Ovary (tissue), 7 donors: ENCODE measurements at regions not wholly inside any gene's neighbourhood (a gene's known extent, or its start where the extent isn't known, plus 50 kb on each side); places are given as distances from the start of the nearest gene placed in this dataset.

Experiments used
- DNase-seq, 5 donors: peaks; one replicate each; pipeline ENCODE4 v3.0.0-alpha.2; 2019 to 2020
- H3K27ac ChIP-seq, 2 donors: fragments of 200-600 bp; one replicate each; pipeline versions ENCODE4 v1.5.1 to v1.8.0; 2019 to 2022
- H3K27me3 ChIP-seq: fragments of 200-600 bp; one replicate; pipeline ENCODE4 v1.8.0; 2022
- H3K36me3 ChIP-seq: fragments of 200-600 bp; sonication (generic); one replicate; pipeline ENCODE4 v1.5.1; 2019
- H3K4me1 ChIP-seq: one replicate; pipeline ENCODE4 v1.8.1; 2013; ENCODE audit warnings: mild to moderate bottlenecking, moderate library complexity; ENCODE audit not compliant: insufficient read depth
- H3K4me3 ChIP-seq: fragments of 200-600 bp; sonication (generic); one replicate; pipeline ENCODE4 v1.5.1; 2017
- H3K9me3 ChIP-seq, 2 donors: fragments of 200-600 bp in 1 of 2; sonication (generic) in 1 of 2; one replicate each; pipeline versions ENCODE4 v1.5.1 to v1.8.1; 2013 to 2019; ENCODE audit warnings: mild to moderate bottlenecking in 1 of 2, moderate library complexity in 1 of 2
- CTCF ChIP-seq, 3 donors: fragments of 450-650 bp in 2 of 3; fragments of 200-600 bp in 1 of 3; IDR thresholded peaks; one replicate each; pipeline versions ENCODE4 v1.5.1 to v1.8.0; 2016 to 2022; ENCODE audit warnings: antibody characterized with exemption in 3 of 3, mild to moderate bottlenecking in 1 of 3
- EP300 ChIP-seq: sonication (generic); formaldehyde crosslinking; IDR thresholded peaks from one replicate; pipeline ENCODE4 v1.6.1; 2017; ENCODE audit warnings: antibody characterized with exemption
- POLR2A ChIP-seq: fragments of 450-650 bp; IDR thresholded peaks from one replicate; pipeline ENCODE4 v1.6.1; 2017; ENCODE audit warnings: antibody characterized with exemption, mild to moderate bottlenecking, moderate library complexity
- WGBS, 3 donors: extraction: QIAGEN DNeasy Blood & Tissue Kit in 1 of 3; methylation state at CpG; one replicate each; pipeline versions ENCODE4 v1.1.5 to v1.1.7; 2013 to 2017; 5-methylcytosine and 5-hydroxymethylcytosine counted together
- intact Hi-C, 4 donors: fragments of 100-400 bp; cut with DNase I; formaldehyde crosslinking; loops; one replicate each; pipeline versions ENCODE4 v1.11.0 to v1.15.1; 2022 to 2023
- donor health status: DM: no; HTN: no; CAD: no; lungs with moderate emphysema.
- donor health status: DM: no; HTN: no; CAD: no.
- donor health status: Bipolar disorder and iron deficiency.
- donor health status: DM: no; HTN: no; CAD: no.
- donor health status: DM: yes; HTN: yes; CAD: no.

GRCh38 chr10:105885495-105885894, 1244.4 kb downstream of the SORCS3 start:
- Histone ChIP-seq H3K27me3 (no peaks in the 10 kb centered on the region), H3K9me3 (no peaks in the 10 kb centered on the region), H3K4me1 (no peaks in the 10 kb centered on the region), H3K36me3 (no peaks in the 10 kb centered on the region), H3K4me3 (no peak overlapping the region), H3K27ac (no peak overlapping the region)
- 90 to 94% (median 94%) methylated on average over 2 of the region's 2 CpGs for WGBS, 3 donors
- TF ChIP-seq EP300: no peak
- no peak for TF ChIP-seq POLR2A
- no peak for TF ChIP-seq CTCF (IDR thresholded peaks at IDR 0.05)
- no peak for DNase-seq
- intact Hi-C loops: no loop called here

- intact Hi-C loops: no loop called here
- no peak for TF ChIP-seq POLR2A
- H3K27me3 ChIP-seq: no peaks in the 10 kb centered on the region
- no peak overlapping the region for H3K4me3 ChIP-seq
- no peak for DNase-seq
- WGBS, 3 donors: 76 to 88% (median 77%) methylated on average over 1 of the region's 1 CpG
- H3K36me3 ChIP-seq: no peaks in the 10 kb centered on the region
- no peak overlapping the region for H3K27ac ChIP-seq
- no peaks in the 10 kb centered on the region for H3K4me1 ChIP-seq
- no peaks in the 10 kb centered on the region for H3K9me3 ChIP-seq
Measured at GRCh38 chr10:105879401-105879800, 1238.3 kb downstream of the SORCS3 start.

- Histone ChIP-seq H3K27ac (no peak overlapping the region), H3K9me3 (no peaks in the 10 kb centered on the region), H3K36me3 (no peaks in the 10 kb centered on the region), H3K4me1 (no peaks in the 10 kb centered on the region), H3K27me3 (no peaks in the 10 kb centered on the region), H3K4me3 (no peak overlapping the region)
- no peak for DNase-seq
- WGBS, 3 donors: 45 to 67% (median 55%) methylated on average over 2 of the region's 2 CpGs
- TF ChIP-seq EP300 (no peak), POLR2A (no peak), CTCF (IDR thresholded peaks at IDR 0.05) (no peak)
- intact Hi-C loops: no loop called here
Measured at GRCh38 chr10:105875050-105875449, 1234.0 kb downstream of the SORCS3 start.

- DNase-seq: no peak
- no peaks in the 10 kb centered on the region for H3K36me3 ChIP-seq
- TF ChIP-seq POLR2A (no peak), CTCF (IDR thresholded peaks at IDR 0.05) (no peak), EP300 (no peak)
- H3K27me3 ChIP-seq: no peaks in the 10 kb centered on the region
- H3K4me3 ChIP-seq: no peak overlapping the region
- no peaks in the 10 kb centered on the region for H3K9me3 ChIP-seq
- intact Hi-C loops: no loop called here
- H3K4me1 ChIP-seq: no peaks in the 10 kb centered on the region
- WGBS, 3 donors: 56 to 67% (median 67%) methylated on average over 4 of the region's 4 CpGs
- no peak overlapping the region for H3K27ac ChIP-seq
Measured at GRCh38 chr10:105872665-105873064, 1231.6 kb downstream of the SORCS3 start.

- WGBS, 3 donors: 0 to 77% (median 33%) methylated on average over 1 of the region's 1 CpG
- no peaks in the 10 kb centered on the region for H3K27me3 ChIP-seq
Measured at GRCh38 chr10:105868935-105869334, 1227.8 kb downstream of the SORCS3 start.

More at GRCh38 chr10:105868935-105869334, 1227.8 kb downstream of the SORCS3 start:
- H3K27ac ChIP-seq: no peak overlapping the region
- TF ChIP-seq POLR2A (no peak), EP300 (no peak), CTCF (IDR thresholded peaks at IDR 0.05) (no peak)
- H3K36me3 ChIP-seq: no peaks in the 10 kb centered on the region
- DNase-seq: no peak
- intact Hi-C loops: no loop called here
- H3K4me1 ChIP-seq: no peaks in the 10 kb centered on the region
- no peaks in the 10 kb centered on the region for H3K9me3 ChIP-seq
- H3K4me3 ChIP-seq: no peak overlapping the region
